Panc1 (cell line): ENCODE measurements at regions not wholly inside any gene's neighbourhood (a gene's known extent, or its start where the extent isn't known, plus 50 kb on each side); places are given as distances from the start of the nearest gene placed in this dataset.

Experiments used
- ATAC-seq: fragments of 200-7000 bp; cut with Tn5 transposase; 2 replicates; pipeline ENCODE4 v1.9.1; 2020; ENCODE audit warnings: mild to moderate bottlenecking, moderate library complexity
- BruUV-seq: library from RNA; stranded (reverse); fragments of 400-500 nt; replicated peaks from 2 replicates; lab custom pipeline; 2021; lab: Mats Ljungman, UMichigan
- CTCF ChIA-PET: fragments of 300-600 bp; sonication (Branson Sonifier 250); formaldehyde crosslinking; loops from one replicate; lab custom pipeline; 2022; ENCODE audit warnings: antibody characterized with exemption; lab: Charles Lee
- POLR2A ChIA-PET: fragments of 300-600 bp; sonication (Branson Sonifier 250); formaldehyde crosslinking; loops from one replicate; lab custom pipeline; 2022; ENCODE audit warnings: antibody characterized with exemption; lab: Charles Lee
- DNase-seq: peaks from one replicate; pipeline ENCODE4 v3.0.0-alpha.2; 2010; ENCODE audit warnings: low read depth, low spot score
- H3K27ac ChIP-seq: 2 replicates; pipeline ENCODE4 v1.5.1; 2011; ENCODE audit warnings: mild to moderate bottlenecking, low read length, inconsistent platforms
- H3K27me3 ChIP-seq: fragments of 200-500 bp; sonication (Bioruptor generic); 2 replicates; pipeline ENCODE4 v1.6.0; 2014; ENCODE audit warnings: low read length, inconsistent platforms; ENCODE audit not compliant: control insufficient read depth, insufficient read depth
- H3K36me3 ChIP-seq: fragments of 200-500 bp; sonication (Bioruptor generic); 2 replicates; pipeline ENCODE4 v1.5.1; 2014; ENCODE audit warnings: inconsistent platforms, mild to moderate bottlenecking, low read length, moderate library complexity; ENCODE audit not compliant: control insufficient read depth, insufficient read depth
- H3K4me1 ChIP-seq: 2 replicates; pipeline ENCODE4 v1.5.1; 2011; ENCODE audit warnings: inconsistent platforms, mild to moderate bottlenecking, low read length, moderate library complexity; ENCODE audit not compliant: control insufficient read depth, insufficient read depth
- H3K4me3 ChIP-seq, 2 experiments: 2 replicates each; pipeline ENCODE4 v1.5.1; 2011 to 2012; ENCODE audit warnings: low read depth in 2 of 2, low read length in 2 of 2, mild to moderate bottlenecking in 2 of 2, inconsistent platforms in 1 of 2, moderate library complexity in 1 of 2
- H3K9me3 ChIP-seq: fragments of 200-500 bp; sonication (Bioruptor generic); 2 replicates; pipeline ENCODE4 v1.5.1; 2014; ENCODE audit warnings: low read depth, mild to moderate bottlenecking, inconsistent platforms, low read length, moderate library complexity; ENCODE audit not compliant: control insufficient read depth, insufficient read depth
- POLR2AphosphoS5 ChIP-seq: IDR thresholded peaks from 2 replicates; pipeline ENCODE4 v1.6.1; 2012; ENCODE audit warnings: mild to moderate bottlenecking, low read depth, low read length, moderate library complexity
- SIN3A ChIP-seq: IDR thresholded peaks from 2 replicates; pipeline ENCODE4 v1.6.1; 2012; ENCODE audit warnings: low read depth, mild to moderate bottlenecking, low read length, moderate library complexity, borderline replicate concordance; ENCODE audit not compliant: insufficient read depth
- TCF7L2 ChIP-seq: IDR thresholded peaks from 2 replicates; pipeline ENCODE4 v1.6.1; 2011; ENCODE audit warnings: mild to moderate bottlenecking, low read depth, low read length, inconsistent platforms
- in situ Hi-C: cut with HindIII; loops from 2 replicates; pipeline ENCODE4 v1.10.0; 2016; ENCODE audit warnings: low sequenced_read_pairs, low pct_unique_long_range_greater_than_20kb
- intact Hi-C: fragments of 100-400 bp; cut with micrococcal nuclease; formaldehyde crosslinking; loops from one replicate; pipeline ENCODE4 v1.10.0; 2022; ENCODE audit not compliant: unreplicated experiment
- TF ChIP-seq, protein P1 (sequence below): fragments of 450-650 bp; IDR thresholded peaks from 2 replicates; pipeline ENCODE4 v1.5.1; 2017; ENCODE audit warnings: mild to moderate bottlenecking
- TF ChIP-seq, protein P2 (sequence below), 2 experiments: IDR thresholded peaks; 2 replicates each; pipeline ENCODE4 v1.6.1; 2011 to 2012; ENCODE audit warnings: low read depth in 2 of 2, control low read depth in 1 of 2, low read length in 1 of 2, mild to moderate bottlenecking in 1 of 2, moderate library complexity in 1 of 2; ENCODE audit not compliant: insufficient read depth in 1 of 2

DNA sequence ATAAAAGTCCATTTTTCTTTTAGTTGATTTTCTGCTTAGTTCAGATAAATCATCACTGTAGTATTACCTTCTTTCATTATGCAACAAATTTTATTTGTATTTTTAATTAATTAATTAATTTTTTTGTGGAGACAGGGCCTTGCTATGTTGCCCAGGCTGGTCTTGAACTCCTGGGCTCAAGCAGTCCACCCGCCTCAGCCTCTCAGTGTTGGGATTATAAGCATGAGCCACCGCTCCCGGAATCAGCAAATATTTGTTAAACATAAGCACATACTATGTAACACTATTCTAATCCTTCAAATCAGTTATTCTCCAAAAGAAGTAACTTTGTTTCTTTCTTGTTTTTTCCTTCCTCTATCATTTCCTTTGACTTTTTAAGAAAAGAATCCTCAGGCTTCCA is 584.8 kb upstream of the ANKRD30A start:
- H3K27me3 ChIP-seq, result no peaks in the 10 kb centered on the region
- BruUV-seq, result no TSS peak
- ChIA-PET POLR2A (no interaction called here), CTCF (no interaction called here)
- H3K36me3 ChIP-seq, result no peaks in the 10 kb centered on the region
- ATAC-seq (no peak), DNase-seq (no peak)
- no peaks in the 10 kb centered on the region for H3K4me1 ChIP-seq
- no peak overlapping the region for H3K27ac ChIP-seq
- in situ Hi-C loops (no loop called here), intact Hi-C loops (no loop called here)
- no peaks in the 10 kb centered on the region for H3K9me3 ChIP-seq
- no peak overlapping the region for H3K4me3 ChIP-seq
- TF ChIP-seq, protein P1, sequence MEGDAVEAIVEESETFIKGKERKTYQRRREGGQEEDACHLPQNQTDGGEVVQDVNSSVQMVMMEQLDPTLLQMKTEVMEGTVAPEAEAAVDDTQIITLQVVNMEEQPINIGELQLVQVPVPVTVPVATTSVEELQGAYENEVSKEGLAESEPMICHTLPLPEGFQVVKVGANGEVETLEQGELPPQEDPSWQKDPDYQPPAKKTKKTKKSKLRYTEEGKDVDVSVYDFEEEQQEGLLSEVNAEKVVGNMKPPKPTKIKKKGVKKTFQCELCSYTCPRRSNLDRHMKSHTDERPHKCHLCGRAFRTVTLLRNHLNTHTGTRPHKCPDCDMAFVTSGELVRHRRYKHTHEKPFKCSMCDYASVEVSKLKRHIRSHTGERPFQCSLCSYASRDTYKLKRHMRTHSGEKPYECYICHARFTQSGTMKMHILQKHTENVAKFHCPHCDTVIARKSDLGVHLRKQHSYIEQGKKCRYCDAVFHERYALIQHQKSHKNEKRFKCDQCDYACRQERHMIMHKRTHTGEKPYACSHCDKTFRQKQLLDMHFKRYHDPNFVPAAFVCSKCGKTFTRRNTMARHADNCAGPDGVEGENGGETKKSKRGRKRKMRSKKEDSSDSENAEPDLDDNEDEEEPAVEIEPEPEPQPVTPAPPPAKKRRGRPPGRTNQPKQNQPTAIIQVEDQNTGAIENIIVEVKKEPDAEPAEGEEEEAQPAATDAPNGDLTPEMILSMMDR, result no peak
- no peak for TF ChIP-seq TCF7L2
- TF ChIP-seq, protein P2, sequence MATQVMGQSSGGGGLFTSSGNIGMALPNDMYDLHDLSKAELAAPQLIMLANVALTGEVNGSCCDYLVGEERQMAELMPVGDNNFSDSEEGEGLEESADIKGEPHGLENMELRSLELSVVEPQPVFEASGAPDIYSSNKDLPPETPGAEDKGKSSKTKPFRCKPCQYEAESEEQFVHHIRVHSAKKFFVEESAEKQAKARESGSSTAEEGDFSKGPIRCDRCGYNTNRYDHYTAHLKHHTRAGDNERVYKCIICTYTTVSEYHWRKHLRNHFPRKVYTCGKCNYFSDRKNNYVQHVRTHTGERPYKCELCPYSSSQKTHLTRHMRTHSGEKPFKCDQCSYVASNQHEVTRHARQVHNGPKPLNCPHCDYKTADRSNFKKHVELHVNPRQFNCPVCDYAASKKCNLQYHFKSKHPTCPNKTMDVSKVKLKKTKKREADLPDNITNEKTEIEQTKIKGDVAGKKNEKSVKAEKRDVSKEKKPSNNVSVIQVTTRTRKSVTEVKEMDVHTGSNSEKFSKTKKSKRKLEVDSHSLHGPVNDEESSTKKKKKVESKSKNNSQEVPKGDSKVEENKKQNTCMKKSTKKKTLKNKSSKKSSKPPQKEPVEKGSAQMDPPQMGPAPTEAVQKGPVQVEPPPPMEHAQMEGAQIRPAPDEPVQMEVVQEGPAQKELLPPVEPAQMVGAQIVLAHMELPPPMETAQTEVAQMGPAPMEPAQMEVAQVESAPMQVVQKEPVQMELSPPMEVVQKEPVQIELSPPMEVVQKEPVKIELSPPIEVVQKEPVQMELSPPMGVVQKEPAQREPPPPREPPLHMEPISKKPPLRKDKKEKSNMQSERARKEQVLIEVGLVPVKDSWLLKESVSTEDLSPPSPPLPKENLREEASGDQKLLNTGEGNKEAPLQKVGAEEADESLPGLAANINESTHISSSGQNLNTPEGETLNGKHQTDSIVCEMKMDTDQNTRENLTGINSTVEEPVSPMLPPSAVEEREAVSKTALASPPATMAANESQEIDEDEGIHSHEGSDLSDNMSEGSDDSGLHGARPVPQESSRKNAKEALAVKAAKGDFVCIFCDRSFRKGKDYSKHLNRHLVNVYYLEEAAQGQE (IDR thresholded peaks at IDR 0.05; ENCODE audit: insufficient read depth in 1 of 2, low read depth in 2 of 2, low read length in 1 of 2), result no peak

DNA sequence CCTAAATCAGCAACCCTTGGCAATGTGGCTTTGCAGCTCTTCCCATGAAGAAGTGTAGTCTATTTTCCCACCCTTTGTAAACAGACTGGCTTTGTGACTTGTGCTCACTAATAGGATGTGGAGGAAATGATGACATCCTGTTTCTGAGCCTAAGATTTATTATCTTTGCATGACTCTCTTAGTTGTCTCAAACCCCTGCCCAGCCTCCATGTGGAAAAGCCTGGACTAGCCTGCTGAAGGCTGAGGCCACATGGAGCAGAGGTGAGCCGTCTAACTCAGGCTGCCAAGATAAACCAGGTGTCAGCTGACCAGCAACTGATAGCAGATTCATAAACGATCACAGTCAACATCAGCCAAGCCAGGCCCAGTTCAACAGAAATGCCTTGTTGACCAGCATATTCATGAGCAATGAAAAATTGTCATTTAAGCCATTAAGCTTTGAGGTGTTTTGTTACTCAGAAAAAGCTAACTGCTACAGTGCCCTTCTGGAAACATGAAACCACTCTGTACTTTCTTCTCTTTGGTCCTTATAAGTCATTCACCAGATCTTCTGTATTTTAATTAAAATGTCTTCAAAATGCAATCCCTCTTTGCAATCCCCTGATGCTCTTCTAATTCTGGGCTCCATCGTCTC is 586.3 kb upstream of the ANKRD30A start:
- no peaks in the 10 kb centered on the region for H3K4me1 ChIP-seq
- no peaks in the 10 kb centered on the region for H3K9me3 ChIP-seq
- POLR2A ChIA-PET, result no interaction called here
- intact Hi-C loops (no loop called here), in situ Hi-C loops (no loop called here)
- DNase-seq, result no peak
- no peak overlapping the region for H3K4me3 ChIP-seq
- H3K36me3 ChIP-seq, result no peaks in the 10 kb centered on the region
- TF ChIP-seq, protein P2 (IDR thresholded peaks at IDR 0.05; ENCODE audit: insufficient read depth in 1 of 2, low read depth in 2 of 2, low read length in 1 of 2), result no peak
- TF ChIP-seq TCF7L2 (no peak), SIN3A (no peak), POLR2AphosphoS5 (no peak)
- TF ChIP-seq, protein P1, result no peak
- CTCF ChIA-PET, result no interaction called here
- BruUV-seq, result no TSS peak
- no peak overlapping the region for H3K27ac ChIP-seq
- no peaks in the 10 kb centered on the region for H3K27me3 ChIP-seq
- no peak for ATAC-seq
